ENCODE measurements at regions not wholly inside any gene's neighbourhood (a gene's known extent, or its start where the extent isn't known, plus 50 kb on each side); places are given as distances from the start of the nearest gene placed in this dataset.
A peak's percentile ranks its signal among the peaks of the same experiment; 100 is the strongest.
"Not testable (repeated sequence)": the region's sequence is repeated elsewhere in the genome, so short reads cannot be mapped to it uniquely, and the experiment has no call there.

GRCh38 chr10:52368725-52369124 is 54.6 kb downstream of the DKK1 start:
- no peak for DNase-seq

- DNase-seq: not testable (repeated sequence)
Measured at GRCh38 chr10:52374207-52374606, 60.1 kb downstream of the DKK1 start.

DNA sequence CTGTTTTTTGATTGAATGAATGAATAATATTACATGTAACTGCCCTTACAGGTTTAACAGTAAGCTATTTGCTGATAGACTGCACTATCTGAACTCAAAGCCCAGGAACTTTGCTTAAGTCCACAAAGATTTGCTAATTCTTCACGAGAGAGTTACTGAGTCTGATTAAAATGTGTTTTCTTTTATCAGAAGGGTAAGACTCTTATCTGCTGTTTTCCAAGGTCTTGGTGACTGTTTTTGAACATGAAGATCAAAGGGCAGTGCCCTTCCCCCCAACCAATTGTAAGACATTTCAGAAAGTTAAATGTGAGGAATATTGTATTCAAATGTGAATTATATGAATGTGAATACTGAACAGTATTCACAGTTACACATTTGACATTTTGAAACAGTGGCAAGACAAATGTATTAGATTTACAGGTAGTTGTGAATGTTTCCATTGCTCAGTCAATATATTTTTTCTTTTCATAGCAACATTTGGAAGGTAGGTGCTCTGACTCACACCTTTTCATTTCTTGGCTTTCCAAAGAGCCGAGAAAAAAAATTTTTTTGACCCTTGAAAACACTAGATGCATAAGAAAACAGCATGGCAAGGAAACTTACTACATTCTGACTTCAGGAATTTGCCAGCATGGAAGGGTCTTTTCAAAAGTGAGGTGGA is 62.7 kb downstream of the DKK1 start:
- DNase-seq: no peak

GRCh38 chr10:52378124-52378523 is 64.0 kb downstream of the DKK1 start:
- DNase-seq: no peak

- peak; percentile 2 for DNase-seq
Measured at GRCh38 chr10:52379287-52379686, 65.2 kb downstream of the DKK1 start.

- DNase-seq: no peak
Measured at GRCh38 chr10:52383088-52383487, 69.0 kb downstream of the DKK1 start.

DNA sequence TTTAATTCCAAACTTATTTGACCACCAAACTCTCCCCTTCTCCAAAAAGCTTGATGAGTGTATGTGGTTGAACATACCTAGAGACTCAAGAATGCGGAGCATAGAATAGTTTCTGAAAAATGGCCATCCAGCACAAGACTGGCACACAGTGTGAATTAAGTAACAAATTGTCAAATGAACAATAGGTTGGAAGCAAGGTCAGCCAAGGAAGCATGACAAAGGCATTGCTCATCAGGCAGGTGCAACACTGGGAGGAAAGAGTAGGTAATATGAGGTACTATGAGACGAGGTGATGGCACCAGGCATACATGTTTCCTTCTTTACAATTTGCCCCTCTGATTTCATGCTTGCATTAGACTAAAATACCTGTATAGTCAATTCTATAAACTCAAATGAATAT is 73.7 kb downstream of the DKK1 start:
- no peak for DNase-seq

DNA sequence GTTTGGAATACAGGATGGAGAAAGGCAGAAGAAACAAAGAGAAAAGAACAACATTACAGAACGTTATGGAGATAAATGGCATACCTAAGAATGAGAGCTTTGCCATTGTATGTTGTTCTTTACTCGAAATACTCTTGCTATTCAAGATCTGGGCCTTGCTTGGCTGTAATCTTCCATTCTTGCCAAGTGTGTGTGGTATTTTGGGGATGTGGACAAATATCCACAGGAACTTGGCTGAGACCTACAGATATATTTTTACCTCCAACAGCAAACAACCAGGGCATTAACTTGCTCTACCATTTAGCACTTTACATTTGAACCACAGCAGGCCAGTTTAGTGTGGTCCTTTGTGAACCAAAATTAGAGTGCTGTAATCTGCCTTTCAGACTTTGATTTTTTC is 76.3 kb downstream of the DKK1 start:
- no peak for DNase-seq

DNA sequence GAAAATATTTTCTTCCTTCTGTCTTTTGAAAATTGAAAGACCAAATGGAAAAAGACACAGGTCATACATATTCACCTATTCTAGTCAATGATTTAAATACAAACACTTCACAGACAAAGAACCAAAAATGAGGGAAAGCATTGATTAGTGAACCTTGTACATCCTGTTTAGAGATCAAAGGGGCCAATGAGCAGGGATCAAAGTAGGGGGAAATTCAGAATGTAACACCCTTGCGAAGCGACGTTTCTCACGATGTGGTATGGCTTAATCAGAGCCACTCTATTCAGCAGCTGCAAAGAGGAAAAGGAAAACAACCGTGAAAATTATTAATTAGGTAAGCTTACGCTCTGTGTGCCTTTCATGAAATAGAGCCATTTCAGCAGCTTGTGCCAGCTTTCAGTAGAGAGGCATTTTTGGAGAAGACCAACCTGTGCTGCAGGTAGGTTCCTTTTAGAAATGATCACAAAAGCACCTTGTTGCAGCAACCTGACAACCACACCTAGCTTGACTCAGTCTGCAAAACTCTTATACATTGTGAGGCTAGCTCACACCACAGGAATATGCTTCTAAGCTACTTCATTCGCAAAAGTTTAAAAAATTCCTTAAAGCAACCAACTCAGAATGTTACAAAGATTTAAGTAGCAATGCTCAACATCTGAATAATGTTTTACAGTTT is 78.0 kb downstream of the DKK1 start:
- no peak for DNase-seq

- no peak for DNase-seq
Measured at GRCh38 chr10:52394246-52394645, 80.2 kb downstream of the DKK1 start.

DNA sequence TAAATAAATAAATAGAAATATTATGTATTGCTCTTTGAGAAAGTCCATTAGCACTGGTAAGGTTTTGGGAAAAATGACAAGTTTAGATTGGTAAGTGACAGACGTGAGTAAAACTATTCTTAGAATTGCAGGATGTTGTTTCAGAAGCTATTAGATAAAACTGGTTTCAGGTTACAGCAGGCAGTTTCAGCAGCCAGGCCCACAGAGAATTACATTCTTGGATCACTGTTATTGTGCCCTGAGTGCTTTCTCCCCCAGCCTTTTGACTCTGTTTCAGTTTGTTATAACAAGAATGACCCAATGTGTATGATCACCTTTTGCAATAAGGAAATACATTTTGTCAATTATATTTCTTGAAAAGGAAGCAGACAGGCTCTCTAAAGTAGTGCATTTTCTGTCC is 86.5 kb downstream of the DKK1 start:
- DNase-seq: no peak

DNA sequence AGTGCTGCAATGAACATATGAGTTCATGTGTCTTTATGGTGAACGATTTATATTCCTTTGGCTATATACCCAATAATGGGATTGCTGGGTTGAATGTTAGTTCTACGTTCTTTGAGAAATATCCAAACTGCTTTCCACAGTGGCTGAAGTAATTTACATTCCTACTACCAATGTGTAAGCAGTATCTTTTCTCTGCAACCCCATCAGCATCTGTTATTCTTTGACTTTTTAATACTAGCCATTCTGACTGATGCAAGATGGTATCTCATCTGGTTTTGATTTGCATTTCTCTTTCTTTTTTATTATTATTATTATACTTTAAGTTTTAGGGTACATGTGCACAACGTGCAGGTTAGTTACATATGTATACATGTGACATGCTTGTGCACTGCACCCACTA is 89.7 kb downstream of the DKK1 start:
- DNase-seq: not testable (repeated sequence)

GRCh38 chr10:52409195-52409594 is 95.1 kb downstream of the DKK1 start:
- no peak for DNase-seq

GRCh38 chr10:52409928-52410327 is 95.8 kb downstream of the DKK1 start:
- DNase-seq: no peak

DNA sequence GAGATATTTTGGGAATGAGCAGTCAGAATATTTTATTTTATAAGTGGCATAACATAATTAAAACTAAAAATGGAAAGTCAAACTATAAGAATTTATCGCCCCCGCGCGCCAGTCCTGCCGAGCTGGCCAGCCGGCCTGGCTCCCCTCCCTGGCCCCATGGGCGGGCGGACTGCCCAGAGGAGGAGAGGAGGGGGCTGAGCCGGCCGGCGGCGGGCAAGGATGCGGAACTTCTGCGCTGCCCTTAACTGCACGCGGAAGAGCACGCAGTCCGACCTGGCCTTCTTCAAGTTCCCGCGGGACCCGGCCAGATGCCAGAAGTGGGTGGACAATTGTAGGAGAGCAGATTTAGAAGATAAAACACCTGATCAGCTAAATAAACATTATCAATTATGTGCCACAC is 96.8 kb downstream of the DKK1 start:
- no peak for DNase-seq

DNA sequence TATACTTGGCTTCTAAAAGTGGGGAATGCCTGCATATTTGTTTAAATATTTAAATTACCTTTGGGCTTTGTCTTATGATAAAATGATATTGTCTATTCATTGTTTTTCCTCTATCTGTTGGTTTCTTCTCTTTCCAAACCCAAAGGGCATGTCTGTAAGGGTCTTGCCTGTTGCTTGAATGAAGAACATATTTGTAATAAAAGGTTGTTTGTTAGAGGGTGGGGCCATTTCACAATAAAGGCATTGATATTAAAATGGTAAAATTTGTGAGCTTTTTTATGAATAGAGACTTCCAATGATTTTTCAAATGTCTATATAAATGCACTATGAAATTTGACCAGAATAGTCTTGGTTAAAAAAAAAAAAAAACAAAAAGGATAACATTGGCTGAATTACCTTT is 105.2 kb downstream of the DKK1 start:
- no peak for DNase-seq

- no peak for DNase-seq
Measured at GRCh38 chr10:52420656-52421055, 106.6 kb downstream of the DKK1 start.

DNA sequence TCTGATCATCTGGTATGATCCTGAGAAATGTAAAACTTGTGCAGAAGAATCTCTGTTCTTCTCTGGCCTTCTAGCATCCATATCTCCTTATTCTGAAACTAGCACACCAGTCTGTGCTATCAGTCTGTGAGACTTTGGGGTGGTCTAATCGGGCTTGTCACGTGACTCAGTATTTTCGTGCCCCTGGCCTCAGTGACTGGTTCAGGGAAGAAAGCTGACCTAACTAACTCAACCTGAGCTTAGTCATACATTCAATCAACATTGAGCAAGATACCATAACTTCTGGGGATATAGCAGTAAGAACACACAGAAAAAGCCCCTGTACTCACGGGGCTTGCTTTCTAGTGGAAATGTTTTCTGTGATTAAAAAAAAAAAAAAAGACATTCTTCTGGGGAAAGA is 109.3 kb downstream of the DKK1 start:
- no peak for DNase-seq

GRCh38 chr10:52424341-52424740 is 110.3 kb downstream of the DKK1 start:
- no peak for DNase-seq

- DNase-seq: no peak
Measured at GRCh38 chr10:52434734-52435133, 120.7 kb downstream of the DKK1 start.

DNA sequence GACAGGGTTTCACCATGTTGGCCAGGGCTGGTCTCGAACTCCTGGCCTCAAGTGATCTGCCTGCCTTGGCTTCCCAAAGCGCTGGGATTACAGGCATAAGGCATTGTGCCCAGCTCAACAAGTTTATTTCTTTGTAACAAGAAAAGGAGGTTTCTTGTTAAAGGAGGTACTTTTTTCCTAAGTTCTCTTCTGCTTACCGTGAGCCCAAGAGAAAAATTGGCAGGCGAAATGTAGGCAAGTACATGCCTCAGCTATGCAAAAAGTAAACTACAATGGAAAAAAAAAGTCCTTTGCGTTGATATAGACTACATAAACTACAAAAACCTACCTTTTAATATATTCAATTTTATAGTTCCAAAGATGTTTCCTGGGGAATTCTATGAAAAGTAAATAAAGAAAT is 122.6 kb downstream of the DKK1 start:
- DNase-seq: no peak

DNA sequence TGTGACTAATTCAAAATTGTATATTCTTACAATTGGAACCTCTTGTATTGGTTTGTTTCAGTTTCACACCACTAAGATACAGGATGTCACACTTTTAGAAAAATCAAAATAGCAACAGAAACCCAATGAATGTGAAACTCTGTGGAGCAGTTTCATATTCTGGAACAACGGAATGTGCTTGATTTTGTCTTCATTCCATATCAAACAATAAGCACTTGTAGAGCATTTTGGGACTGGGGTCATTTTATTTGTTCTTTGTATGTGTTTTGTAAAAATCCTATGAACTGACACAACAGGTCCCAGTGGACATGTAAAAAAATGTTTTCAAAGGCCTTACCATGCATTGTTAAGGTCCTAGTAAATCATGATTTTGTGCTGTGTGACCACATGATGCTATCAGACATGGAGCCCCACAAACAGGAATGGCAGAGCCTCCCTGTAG is 123.1 kb downstream of the DKK1 start:
- DNase-seq: no peak

DNA sequence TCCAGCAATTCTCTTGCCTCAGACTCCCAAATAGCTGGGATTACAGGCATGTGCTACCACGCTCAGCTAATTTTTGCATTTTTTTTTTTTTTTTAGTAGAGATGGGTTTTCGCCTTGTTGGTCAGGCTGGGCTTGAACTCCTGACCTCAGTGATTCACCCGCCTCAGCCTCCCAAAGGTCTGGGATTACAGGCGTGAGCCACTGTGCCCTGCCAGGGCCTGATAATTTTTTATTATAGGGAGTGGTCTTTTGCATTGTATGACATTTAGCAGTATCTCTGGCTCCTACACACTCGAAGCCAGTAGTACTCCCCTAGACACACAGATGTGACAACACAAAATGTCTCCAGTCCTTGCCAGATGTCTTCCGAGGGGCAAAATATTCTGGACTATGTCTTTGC is 124.0 kb downstream of the DKK1 start:
- DNase-seq: no peak

DNA sequence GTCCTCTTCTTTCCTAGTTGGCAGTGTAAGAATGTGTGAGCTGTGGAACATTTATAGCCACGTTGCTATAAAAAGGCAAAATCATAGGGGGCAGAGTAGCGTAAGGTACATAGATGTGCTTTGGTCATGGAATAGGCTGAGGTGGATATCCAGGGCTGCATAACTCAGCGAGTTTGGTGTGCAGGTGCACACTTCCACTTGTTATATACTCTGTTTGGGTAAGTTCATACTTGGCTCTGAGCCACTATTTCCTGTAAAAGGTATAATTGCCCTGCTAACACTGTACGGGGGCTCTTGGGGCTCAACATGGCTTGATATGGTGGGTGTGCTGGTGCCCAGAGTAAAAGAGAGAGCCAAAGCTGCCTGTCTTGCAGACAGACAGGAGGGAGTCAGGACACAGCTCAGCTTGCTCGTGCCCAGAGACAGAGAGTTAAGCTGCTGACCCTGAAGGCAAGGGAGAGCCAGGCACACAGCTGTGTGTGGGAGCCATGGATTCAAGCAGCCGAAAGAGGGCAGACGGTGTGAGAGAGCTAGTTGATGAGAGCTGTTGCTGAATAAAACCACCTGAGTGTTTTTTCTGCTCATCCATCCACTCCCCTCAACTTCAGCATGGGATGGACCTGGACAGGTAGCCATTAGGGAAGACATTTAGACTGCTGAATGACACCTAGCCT is 126.7 kb downstream of the DKK1 start:
- no peak for DNase-seq
